ENCODE measurements at regions not wholly inside any gene's neighbourhood (a gene's known extent, or its start where the extent isn't known, plus 50 kb on each side); places are given as distances from the start of the nearest gene placed in this dataset.

DNA sequence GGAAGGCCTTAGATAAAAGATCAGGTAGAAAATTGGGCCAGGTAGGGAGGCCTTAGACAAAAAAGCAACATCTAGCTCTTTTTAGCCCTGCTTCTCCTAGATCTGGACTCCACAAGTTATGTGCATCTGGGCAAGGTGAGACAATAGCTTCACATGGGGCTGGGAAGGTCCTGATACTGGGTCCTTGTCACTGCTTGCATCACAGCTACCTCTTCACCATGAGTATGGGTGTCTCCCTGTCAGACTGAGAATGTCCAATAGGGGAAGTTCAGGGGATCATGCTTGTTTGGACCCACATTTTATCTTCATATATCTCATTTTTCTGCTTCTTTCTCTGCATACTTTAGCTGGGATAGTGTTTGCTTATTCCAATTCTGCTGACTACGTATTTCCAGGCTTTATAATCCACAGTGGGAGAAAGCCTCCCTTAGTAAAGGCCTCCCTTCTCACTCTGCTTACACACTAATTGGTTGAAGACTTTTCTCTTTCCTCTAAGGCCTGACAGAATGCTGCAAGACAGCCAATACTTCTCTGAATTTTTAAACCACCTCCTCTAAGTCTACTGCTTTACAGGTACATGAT lies 189.6 kb downstream of the CYRIA start:
- no peak overlapping the region for H3K4me3 ChIP-seq (ENCODE audit: low read depth, low read length)
- no peak for DNase-seq (ENCODE audit: low read depth)
- TF ChIP-seq, protein P1, sequence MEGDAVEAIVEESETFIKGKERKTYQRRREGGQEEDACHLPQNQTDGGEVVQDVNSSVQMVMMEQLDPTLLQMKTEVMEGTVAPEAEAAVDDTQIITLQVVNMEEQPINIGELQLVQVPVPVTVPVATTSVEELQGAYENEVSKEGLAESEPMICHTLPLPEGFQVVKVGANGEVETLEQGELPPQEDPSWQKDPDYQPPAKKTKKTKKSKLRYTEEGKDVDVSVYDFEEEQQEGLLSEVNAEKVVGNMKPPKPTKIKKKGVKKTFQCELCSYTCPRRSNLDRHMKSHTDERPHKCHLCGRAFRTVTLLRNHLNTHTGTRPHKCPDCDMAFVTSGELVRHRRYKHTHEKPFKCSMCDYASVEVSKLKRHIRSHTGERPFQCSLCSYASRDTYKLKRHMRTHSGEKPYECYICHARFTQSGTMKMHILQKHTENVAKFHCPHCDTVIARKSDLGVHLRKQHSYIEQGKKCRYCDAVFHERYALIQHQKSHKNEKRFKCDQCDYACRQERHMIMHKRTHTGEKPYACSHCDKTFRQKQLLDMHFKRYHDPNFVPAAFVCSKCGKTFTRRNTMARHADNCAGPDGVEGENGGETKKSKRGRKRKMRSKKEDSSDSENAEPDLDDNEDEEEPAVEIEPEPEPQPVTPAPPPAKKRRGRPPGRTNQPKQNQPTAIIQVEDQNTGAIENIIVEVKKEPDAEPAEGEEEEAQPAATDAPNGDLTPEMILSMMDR (IDR thresholded peaks at IDR 0.05; ENCODE audit: insufficient read depth, low read depth, low read length), result no peak

DNA sequence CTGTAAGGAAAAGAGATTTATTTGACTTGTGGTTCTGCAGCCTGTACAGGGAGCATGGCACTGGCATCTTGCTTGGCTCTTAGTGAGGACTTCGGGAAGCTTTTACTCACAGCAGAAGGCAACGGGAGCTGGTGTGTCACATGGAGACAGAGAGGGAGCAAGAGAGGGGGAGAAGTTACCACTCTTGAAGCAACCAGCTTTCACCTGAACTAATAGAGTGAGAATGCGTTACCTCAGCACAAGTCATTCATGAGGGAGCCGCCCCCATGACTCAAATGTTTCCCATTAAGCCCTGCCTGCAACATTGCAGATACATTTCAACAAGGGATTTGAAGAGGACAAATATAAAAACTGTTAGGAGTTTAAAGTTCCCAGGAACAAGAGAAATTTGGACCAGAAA lies 190.0 kb downstream of the CYRIA start:
- no peak for DNase-seq (ENCODE audit: low read depth)
- no peak overlapping the region for H3K4me3 ChIP-seq (ENCODE audit: low read depth, low read length)
- TF ChIP-seq, protein P1 (IDR thresholded peaks at IDR 0.05; ENCODE audit: insufficient read depth, low read depth, low read length), result no peak

DNA sequence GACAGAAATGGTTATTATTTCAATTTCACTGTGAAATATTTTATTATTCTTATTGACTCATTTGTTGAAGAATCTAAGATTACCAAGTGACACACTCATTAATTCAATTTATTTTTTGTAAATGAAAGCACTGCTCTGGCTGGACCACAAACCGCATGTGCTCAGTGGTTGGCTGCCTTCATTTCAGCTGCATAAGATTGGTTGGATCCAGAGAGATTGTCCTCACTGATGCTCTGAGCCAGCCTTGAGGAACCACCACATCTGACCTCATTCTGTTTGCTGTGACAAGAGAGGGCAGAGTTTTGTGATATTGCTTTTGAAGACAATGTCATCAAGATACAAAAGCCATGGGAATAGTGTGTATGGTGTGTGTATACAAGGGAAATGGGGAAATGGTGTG lies 192.1 kb downstream of the CYRIA start:
- H3K4me3 ChIP-seq (ENCODE audit: low read depth, low read length), result no peak overlapping the region
- TF ChIP-seq, protein P1 (IDR thresholded peaks at IDR 0.05; ENCODE audit: insufficient read depth, low read depth, low read length), result no peak
- no peak for DNase-seq (ENCODE audit: low read depth)

DNA sequence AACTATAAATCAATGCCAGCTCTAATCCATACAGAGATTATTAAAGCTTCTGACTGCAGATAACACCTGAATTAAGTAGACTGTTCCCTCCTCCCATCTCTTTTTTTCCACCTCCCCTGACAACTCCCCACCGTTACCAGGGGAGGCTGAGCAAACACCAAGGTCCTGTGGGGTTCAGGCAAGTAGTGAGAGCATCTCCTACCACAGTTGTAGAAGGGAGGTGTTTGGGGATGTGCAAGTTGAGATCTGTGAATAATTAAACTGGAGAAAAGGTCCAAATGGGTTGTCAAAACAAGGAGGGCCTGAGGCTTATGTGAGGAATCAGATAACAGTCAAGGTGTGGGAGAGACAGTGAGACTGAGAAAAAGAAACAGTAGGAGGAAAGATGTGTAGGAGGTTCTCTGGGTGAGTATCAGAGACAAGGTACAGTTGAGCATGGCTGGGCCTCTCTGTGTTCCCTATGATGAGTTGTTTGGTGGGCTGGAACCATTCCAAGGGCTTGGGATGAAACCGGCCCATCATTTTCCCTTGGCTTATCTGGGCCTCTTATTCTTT lies 194.6 kb downstream of the CYRIA start:
- H3K4me3 ChIP-seq (ENCODE audit: low read depth, low read length), result no peak overlapping the region
- no peak for DNase-seq (ENCODE audit: low read depth)
- TF ChIP-seq, protein P1 (IDR thresholded peaks at IDR 0.05; ENCODE audit: insufficient read depth, low read depth, low read length), result no peak

DNA sequence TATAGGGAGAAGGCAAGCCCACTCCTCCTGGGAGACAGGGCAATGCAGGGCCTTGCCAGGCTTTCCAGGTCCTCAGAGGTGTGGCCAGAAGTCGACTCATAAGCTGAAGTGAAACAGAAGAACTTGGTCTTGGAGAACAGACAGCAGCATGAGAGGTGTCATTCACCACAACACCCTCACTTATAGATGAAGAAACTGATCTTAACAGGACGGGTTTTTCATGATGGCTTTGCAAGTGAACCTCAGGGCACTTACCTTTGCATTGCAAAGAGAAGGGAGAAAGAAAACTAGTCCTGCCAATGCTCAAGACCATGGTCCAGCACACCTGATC lies 198.8 kb downstream of the CYRIA start:
- no peak overlapping the region for H3K4me3 ChIP-seq (ENCODE audit: low read depth, low read length)
- no peak for DNase-seq (ENCODE audit: low read depth)
- TF ChIP-seq, protein P1 (IDR thresholded peaks at IDR 0.05; ENCODE audit: insufficient read depth, low read depth, low read length), result no peak

DNA sequence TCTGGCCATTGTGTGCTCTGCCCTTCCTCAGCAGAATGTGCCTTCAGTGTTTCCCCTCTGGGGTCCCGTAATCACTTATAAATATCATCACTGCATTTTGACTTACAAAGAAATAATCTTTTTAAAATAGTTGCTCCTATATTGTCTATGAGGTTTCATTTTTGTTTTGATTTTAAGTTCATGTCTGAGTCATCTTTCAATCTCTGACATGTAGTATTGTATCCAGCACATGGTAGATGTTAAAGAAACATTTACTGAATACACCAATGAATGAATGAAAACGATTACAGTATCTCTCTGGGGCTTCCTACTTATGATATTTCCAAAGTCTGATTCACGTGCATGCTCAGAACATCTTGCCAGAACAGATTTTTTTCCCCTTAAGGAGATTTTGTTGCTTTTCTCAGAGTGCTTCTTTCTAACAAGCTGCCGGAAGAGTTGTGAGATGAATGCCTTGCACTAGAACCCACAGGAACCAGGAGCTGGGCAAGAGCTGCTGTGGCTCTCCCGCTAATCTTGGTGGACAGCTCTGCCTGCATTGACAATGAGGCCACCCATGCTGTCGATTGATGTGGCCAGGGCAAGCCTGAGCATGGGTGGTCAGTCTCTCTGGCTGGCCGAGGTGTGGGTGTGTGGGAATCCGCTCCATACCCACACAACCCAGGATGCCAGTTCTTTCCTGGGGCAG lies 199.4 kb downstream of the CYRIA start:
- DNase-seq (ENCODE audit: low read depth), result no peak
- no peak overlapping the region for H3K4me3 ChIP-seq (ENCODE audit: low read depth, low read length)
- TF ChIP-seq, protein P1 (IDR thresholded peaks at IDR 0.05; ENCODE audit: insufficient read depth, low read depth, low read length), result no peak
